GM12875 (cell line): ENCODE measurements at regions not wholly inside any gene's neighbourhood (a gene's known extent, or its start where the extent isn't known, plus 50 kb on each side); places are given as distances from the start of the nearest gene placed in this dataset.
"Not testable (repeated sequence)": the region's sequence is repeated elsewhere in the genome, so short reads cannot be mapped to it uniquely, and the experiment has no call there.

Source experiments
- H3K4me3 ChIP-seq: one replicate; pipeline ENCODE4 v1.5.1; 2011; ENCODE audit warnings: low read depth, low read length, control low read depth
- TF ChIP-seq, protein P1 (sequence below): IDR thresholded peaks from 2 replicates; pipeline ENCODE4 v1.5.1; 2011; ENCODE audit warnings: low read depth, mild to moderate bottlenecking, control low read depth, inconsistent platforms, low read length, moderate library complexity, borderline replicate concordance; ENCODE audit not compliant: insufficient read depth

DNA sequence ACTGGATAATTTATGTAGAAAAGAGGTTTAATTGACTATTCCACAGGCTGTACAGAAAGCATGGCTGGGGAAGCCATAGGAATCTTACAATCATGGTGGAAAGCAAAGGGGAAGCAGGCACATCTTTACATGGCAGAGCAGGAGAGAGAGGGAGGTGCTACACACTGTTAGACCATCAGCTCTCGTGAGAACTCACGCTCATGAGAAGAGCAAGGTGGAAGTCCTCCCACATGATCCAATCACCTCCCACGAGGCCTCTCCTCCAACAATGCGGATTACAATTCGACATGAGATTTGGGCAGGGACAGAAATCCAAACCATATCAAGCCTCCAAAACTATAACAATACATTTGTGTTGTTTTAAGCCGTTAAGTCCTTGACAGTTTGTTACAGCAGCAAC is 257.1 kb upstream of the KCNG1 start:
- TF ChIP-seq, protein P1, sequence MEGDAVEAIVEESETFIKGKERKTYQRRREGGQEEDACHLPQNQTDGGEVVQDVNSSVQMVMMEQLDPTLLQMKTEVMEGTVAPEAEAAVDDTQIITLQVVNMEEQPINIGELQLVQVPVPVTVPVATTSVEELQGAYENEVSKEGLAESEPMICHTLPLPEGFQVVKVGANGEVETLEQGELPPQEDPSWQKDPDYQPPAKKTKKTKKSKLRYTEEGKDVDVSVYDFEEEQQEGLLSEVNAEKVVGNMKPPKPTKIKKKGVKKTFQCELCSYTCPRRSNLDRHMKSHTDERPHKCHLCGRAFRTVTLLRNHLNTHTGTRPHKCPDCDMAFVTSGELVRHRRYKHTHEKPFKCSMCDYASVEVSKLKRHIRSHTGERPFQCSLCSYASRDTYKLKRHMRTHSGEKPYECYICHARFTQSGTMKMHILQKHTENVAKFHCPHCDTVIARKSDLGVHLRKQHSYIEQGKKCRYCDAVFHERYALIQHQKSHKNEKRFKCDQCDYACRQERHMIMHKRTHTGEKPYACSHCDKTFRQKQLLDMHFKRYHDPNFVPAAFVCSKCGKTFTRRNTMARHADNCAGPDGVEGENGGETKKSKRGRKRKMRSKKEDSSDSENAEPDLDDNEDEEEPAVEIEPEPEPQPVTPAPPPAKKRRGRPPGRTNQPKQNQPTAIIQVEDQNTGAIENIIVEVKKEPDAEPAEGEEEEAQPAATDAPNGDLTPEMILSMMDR: no peak
- no peak overlapping the region for H3K4me3 ChIP-seq

DNA sequence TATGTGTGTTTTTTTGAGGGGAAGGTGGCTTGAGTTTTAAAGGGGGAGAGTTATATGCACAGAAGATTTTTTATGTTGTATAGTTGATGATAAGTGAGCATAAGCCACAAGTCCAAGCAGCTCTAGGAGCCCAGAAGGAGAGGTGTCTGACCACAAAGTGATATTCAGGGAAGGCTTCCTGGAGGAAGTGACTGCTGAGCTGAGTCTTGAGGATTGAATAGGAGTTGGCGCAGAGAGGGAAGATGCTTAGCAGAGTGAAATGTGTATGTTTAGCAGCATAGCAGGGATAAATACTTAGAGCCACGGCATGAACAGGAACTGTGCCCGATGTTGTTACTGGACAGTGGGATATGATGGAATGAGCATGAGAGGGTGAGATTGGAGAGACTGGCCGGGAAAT is 255.1 kb upstream of the KCNG1 start:
- H3K4me3 ChIP-seq: no peak overlapping the region

DNA sequence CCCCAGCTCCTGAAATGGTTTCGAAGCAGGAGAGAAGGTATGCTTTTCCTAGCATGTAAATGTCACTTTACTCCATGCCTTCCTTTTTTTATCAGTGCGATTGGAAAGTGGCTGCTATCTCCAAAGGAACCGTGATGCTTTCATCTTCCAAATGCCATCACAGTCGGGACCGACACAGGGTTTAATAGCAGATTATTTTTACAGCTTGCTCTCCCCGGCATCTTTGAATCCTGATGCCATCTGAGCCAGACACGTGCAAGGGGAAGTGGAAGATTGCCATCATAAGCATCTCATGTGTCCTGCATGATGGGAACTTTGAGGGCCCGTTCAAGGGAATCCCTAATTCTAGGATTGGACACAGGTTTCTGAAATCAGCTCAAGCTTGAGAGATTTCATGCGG is 253.4 kb upstream of the KCNG1 start:
- TF ChIP-seq, protein P1: no peak
- no peak overlapping the region for H3K4me3 ChIP-seq

More for the DNA sequence above, 255.1 kb upstream of the KCNG1 start:
- TF ChIP-seq, protein P1: no peak

DNA sequence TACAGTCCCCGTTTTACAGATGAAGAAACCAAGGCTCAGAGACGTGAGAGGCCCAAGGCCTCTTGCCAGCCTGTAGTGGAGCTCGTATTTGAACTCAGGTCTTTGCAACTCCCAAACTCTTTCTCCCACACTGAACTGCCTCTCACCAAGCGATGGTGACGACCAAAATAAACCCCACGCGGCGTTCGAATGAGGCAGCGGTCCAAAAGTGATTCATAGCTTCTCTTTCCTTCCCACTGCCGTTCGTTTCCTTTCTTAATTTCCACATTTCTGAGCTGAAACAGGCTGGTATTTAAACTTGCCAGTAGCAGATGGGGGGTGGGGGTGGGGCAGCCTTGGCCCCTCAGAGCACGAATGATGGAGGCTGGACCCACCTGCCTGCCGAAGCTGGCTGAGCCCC is 252.9 kb upstream of the KCNG1 start:
- H3K4me3 ChIP-seq: no peak overlapping the region
- TF ChIP-seq, protein P1: no peak

DNA sequence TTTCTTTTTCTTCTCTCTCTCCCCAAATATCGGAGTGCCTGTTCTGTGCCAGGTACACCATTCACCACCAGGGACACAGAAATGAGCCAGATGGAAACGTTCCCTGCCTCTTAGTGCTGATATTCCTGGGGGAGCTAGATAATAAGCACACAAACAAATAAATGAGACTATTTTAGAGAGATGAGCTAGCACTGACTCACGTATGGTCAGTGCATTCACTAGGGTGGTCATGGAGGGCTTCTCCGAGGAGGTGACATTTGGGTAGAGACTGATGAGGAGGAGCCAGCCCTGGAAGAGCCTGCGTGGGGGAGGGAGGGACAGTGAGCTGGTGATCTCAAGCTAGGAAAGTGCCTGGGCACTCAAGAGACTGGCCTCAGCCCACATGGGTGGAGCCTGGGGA is 252.3 kb upstream of the KCNG1 start:
- TF ChIP-seq, protein P1: no peak
- no peak overlapping the region for H3K4me3 ChIP-seq

DNA sequence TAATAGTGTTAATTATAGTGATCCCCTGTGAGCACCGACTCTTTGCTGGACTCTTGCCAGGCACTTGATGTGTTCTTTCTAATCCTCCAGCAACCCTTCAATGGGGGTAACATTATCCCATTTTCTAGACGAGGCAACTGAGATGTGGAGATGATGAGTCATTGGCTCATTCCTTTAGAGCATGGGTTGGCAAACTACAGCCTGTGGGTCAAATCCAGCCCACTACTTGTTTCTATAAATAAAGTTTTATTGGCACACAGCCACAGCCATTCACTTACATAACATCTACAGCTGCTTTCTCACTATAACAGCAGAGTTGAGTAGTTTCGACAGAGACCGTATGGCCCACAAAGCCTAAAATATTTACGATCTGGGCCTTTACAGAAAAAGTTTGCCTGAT is 249.5 kb upstream of the KCNG1 start:
- TF ChIP-seq, protein P1: no peak

DNA sequence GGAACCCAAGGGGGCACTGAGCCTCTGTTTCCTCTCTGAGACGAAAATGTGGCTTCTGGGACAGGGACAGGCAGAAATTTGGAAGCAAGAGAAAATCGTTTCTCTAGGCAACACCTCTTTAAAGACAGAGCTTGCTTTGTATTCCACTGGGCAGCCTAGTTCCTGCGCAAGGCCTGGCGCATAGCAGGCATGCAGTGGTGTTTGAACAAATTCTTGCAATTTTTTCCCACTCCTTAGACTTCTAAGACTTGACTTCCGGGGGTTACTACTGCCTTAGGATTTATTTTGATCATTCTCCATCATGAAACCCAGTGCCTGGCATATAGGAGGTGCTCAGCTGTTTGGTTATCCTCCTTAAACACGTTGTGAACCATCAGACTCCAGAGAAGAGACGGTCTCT is 249.0 kb upstream of the KCNG1 start:
- TF ChIP-seq, protein P1: no peak
- H3K4me3 ChIP-seq: no peak overlapping the region

More for the DNA sequence above, 249.5 kb upstream of the KCNG1 start:
- no peak overlapping the region for H3K4me3 ChIP-seq

DNA sequence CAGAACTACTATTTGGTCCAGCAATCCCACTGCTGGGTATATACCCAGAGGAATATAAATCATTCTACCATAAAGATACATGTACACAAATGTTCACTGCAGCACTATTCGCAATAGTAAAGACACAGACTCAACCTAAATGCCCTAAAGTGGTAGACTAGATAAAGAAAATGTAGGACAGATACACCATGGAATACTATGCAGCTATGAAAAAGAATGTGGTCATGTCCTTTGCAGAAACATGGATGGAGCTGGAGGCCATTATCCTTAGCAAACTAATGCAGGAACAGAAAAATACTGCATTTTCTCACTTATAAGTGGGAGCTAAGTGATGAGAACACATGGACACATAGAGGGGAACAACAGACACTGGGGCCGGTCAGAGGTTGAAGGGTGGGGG is 248.4 kb upstream of the KCNG1 start:
- not testable (repeated sequence) for H3K4me3 ChIP-seq
